Hepatocyte (in vitro differentiated cells): ENCODE measurements at regions not wholly inside any gene's neighbourhood (a gene's known extent, or its start where the extent isn't known, plus 50 kb on each side); places are given as distances from the start of the nearest gene placed in this dataset.

Experiments
- CTCF ChIP-seq: fragments of 200-600 bp; sonication (generic); IDR thresholded peaks from 2 replicates; pipeline ENCODE4 v1.5.1; 2016; ENCODE audit warnings: antibody characterized with exemption, mild to moderate bottlenecking; ENCODE audit not compliant: poor library complexity
- EZH2 ChIP-seq: fragments of 200-600 bp; sonication (generic); IDR thresholded peaks from 2 replicates; pipeline ENCODE4 v1.6.1; 2016; ENCODE audit warnings: antibody characterized with exemption, mild to moderate bottlenecking, borderline replicate concordance
- EZH2phosphoT487 ChIP-seq: fragments of 200-600 bp; sonication (generic); IDR thresholded peaks from one replicate; pipeline ENCODE4 v1.6.1; 2018; ENCODE audit warnings: antibody characterized with exemption, mild to moderate bottlenecking, low read depth, moderate library complexity; ENCODE audit not compliant: unreplicated experiment, severe bottlenecking

- TF ChIP-seq CTCF, result no peak
- TF ChIP-seq EZH2phosphoT487, result no peak
- no peak for TF ChIP-seq EZH2
Measured at GRCh38 chr9:126025991-126026390, 278.8 kb downstream of the PBX3 start.
